ENCODE measurements at regions not wholly inside any gene's neighbourhood (a gene's known extent, or its start where the extent isn't known, plus 50 kb on each side); places are given as distances from the start of the nearest gene placed in this dataset.

DNA sequence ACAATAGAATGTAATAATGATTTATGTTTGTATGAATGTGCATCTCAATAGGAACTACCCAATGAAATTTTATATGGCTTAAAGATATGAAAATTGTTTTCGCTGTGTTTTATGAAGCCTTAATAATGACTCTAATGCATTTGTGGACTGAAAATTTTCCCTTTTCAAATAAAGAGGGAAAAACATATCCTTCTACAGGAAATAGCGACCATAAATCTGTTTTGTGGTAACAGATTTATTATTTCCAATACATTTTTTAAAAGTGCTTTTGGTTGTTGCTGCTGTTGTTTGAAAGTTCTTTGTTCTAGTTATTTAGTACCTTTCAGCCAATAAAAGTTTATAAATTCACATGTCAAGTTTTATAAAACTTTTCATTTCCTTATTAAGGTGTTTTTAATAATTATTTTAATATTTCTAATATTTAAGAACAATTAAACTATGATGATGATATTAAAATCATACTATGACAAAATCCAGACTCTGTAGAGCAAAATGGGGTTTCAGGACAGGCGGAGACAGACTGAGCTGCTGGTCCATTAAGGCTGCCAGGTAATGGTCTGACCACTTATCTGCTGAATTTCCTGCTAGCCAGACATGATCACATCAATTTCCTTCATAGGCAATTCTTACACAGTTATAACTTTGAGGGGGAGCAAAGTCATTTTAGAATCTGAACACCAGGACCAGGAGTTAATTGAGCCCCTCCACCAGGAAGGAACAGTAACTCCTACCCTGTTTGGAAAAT, 65.7 kb upstream of the NEUROD1 start:
- ATAC-seq (ENCODE audit: low FRiP score) (no peak), DNase-seq (ENCODE audit: low spot score) (no peak)
- no peak for TF ChIP-seq CTCF (IDR thresholded peaks at IDR 0.05)

DNA sequence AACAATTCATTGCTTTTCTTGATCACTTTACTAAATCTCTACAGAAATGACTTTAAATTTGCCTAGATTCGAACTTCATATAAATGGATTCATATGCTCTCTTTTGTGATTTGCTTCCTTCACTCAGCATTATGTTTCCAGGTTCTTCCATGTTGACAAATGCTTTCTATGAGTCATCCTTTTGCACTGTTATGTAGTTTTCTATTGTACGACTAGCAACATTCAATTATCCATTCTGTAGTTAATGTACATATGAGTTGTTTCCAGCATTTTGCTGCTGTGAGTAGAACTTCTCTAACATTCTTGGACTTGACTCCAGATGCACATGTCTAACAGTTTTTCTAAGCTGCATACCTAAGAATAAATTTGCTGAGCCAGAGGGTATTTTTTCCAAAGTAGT, 66.5 kb upstream of the NEUROD1 start:
- no peak for TF ChIP-seq CTCF (IDR thresholded peaks at IDR 0.05)
- no peak for DNase-seq (ENCODE audit: low spot score)
- ATAC-seq (ENCODE audit: low FRiP score): no peak

DNA sequence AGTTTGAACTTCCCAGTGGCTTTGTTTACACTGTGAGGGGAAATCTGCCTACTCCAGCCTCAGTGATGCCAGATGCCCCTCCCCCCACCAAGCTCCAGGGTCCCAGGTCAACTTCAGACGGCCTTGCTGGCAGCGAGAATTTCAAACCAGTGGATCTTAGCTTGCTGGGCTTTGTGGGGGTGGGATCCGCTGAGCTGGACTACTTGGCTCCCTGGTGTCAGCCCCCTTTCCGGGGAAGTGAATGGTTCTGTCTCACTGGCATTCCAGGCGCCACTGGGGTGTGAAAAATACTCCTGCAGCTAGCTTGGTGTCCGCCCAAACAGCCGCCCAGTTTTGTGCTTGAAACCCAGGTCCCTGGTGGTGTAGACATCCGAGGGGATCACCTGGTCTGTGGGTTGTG, 70.0 kb upstream of the NEUROD1 start:
- no peak for DNase-seq (ENCODE audit: low spot score)
- TF ChIP-seq CTCF (IDR thresholded peaks at IDR 0.05): no peak
- no peak for ATAC-seq (ENCODE audit: low FRiP score)

GRCh38 chr2:181751266-181752030, 71.1 kb upstream of the NEUROD1 start:
- DNase-seq (ENCODE audit: low spot score): no peak
- TF ChIP-seq CTCF (IDR thresholded peaks at IDR 0.05): no peak
- ATAC-seq (ENCODE audit: low FRiP score): no peak

GRCh38 chr2:181752301-181752700, 72.0 kb upstream of the NEUROD1 start:
- DNase-seq (ENCODE audit: low spot score) (no peak), ATAC-seq (ENCODE audit: low FRiP score) (no peak)
- TF ChIP-seq CTCF (IDR thresholded peaks at IDR 0.05): no peak

GRCh38 chr2:181753686-181754085, 73.4 kb upstream of the NEUROD1 start:
- ATAC-seq (ENCODE audit: low FRiP score): no peak
- TF ChIP-seq CTCF (IDR thresholded peaks at IDR 0.05): no peak
- no peak for DNase-seq (ENCODE audit: low spot score)

DNA sequence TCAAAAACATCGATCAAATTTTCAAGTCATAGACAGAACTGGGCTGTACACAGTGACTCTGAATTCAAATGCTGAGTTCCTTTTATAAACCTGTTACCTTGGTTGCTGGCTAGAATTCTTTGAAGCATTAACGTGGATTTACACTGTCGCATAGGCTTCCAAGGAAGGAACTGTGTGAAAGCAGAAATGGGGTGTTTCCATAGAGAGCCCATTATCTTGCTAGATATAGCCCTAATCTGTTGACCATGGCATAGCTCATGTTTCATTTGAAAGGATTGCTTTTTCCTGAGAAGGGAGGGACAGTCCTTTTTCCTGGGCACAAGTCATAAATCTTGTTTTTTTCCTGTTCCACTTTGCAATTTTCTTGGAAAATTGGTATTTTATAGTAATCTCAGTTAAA, 73.8 kb upstream of the NEUROD1 start:
- no peak for TF ChIP-seq CTCF (IDR thresholded peaks at IDR 0.05)
- no peak for ATAC-seq (ENCODE audit: low FRiP score)
- no peak for DNase-seq (ENCODE audit: low spot score)
